IMR-90 (cell line): ENCODE measurements at regions not wholly inside any gene's neighbourhood (a gene's known extent, or its start where the extent isn't known, plus 50 kb on each side); places are given as distances from the start of the nearest gene placed in this dataset.

Experiments used
- ATAC-seq: fragments of 200-7000 bp; cut with Tn5 transposase; 2 replicates; pipeline ENCODE4 v1.9.1; 2020; ENCODE audit warnings: low read depth, mild to moderate bottlenecking, moderate library complexity
- BruUV-seq: library from RNA; stranded (reverse); fragments of 400-500 nt; replicated peaks from 2 replicates; lab custom pipeline; 2021; lab: Mats Ljungman, UMichigan
- CTCF ChIA-PET: fragments of 300-600 bp; formaldehyde crosslinking; extraction: SDS; loops from one replicate; lab custom pipeline; 2021; ENCODE audit warnings: antibody characterized with exemption; lab: Yijun Ruan, JAX
- POLR2A ChIA-PET: fragments of 300-600 bp; sonication (Branson Sonifier 250); formaldehyde crosslinking; loops from one replicate; lab custom pipeline; 2022; ENCODE audit warnings: antibody characterized with exemption; ENCODE audit not compliant: unreplicated experiment; lab: Charles Lee
- DNase-seq: peaks from one replicate; pipeline ENCODE4 v3.0.0; 2013
- H2AFZ ChIP-seq: replicated peaks from 2 replicates; pipeline ENCODE3; 2013; ENCODE audit warnings: low read length, mild to moderate bottlenecking; ENCODE audit not compliant: poor library complexity
- H2AK5ac ChIP-seq: 2 replicates; pipeline ENCODE4 v1.6.1; 2013; ENCODE audit warnings: low read depth, low read length, inconsistent platforms
- H2AK9ac ChIP-seq: replicated peaks from 2 replicates; pipeline ENCODE3; 2013; ENCODE audit warnings: mild to moderate bottlenecking, low read depth, low read length, moderate library complexity; ENCODE audit not compliant: poor library complexity
- H2BK120ac ChIP-seq: 2 replicates; pipeline ENCODE4 v1.6.1; 2013; ENCODE audit warnings: low read depth, low read length, inconsistent platforms
- H2BK15ac ChIP-seq: 3 replicates; pipeline ENCODE4 v1.6.1; 2013; ENCODE audit warnings: low read depth, low read length, inconsistent platforms
- H2BK20ac ChIP-seq: 2 replicates; pipeline ENCODE4 v1.6.1; 2013; ENCODE audit warnings: low read depth, mild to moderate bottlenecking, inconsistent platforms, low read length, moderate library complexity
- H2BK5ac ChIP-seq: 2 replicates; pipeline ENCODE4 v1.6.1; 2013; ENCODE audit warnings: mild to moderate bottlenecking, low read depth, low read length, inconsistent platforms; ENCODE audit not compliant: poor library complexity, severe bottlenecking
- H3K14ac ChIP-seq: replicated peaks from 2 replicates; pipeline ENCODE4 v1.6.1; 2013; ENCODE audit warnings: low read depth, low read length, inconsistent platforms
- H3K18ac ChIP-seq: 2 replicates; pipeline ENCODE4 v1.6.1; 2013; ENCODE audit warnings: low read depth, low read length, control low read depth
- H3K23ac ChIP-seq: 2 replicates; pipeline ENCODE4 v1.6.1; 2013; ENCODE audit warnings: low read depth, low read length, inconsistent platforms
- H3K27ac ChIP-seq: 2 replicates; pipeline ENCODE4 v1.5.1; 2013; ENCODE audit warnings: mild to moderate bottlenecking, control low read depth, low read length; ENCODE audit not compliant: insufficient read depth
- H3K27me3 ChIP-seq: 2 replicates; pipeline ENCODE4 v1.6.1; 2013; ENCODE audit warnings: low read length; ENCODE audit not compliant: control insufficient read depth, insufficient read depth
- H3K36me3 ChIP-seq: 2 replicates; pipeline ENCODE4 v1.6.1; 2013; ENCODE audit warnings: low read length, mixed read lengths; ENCODE audit not compliant: control insufficient read depth, insufficient read depth
- H3K4ac ChIP-seq: 2 replicates; pipeline ENCODE4 v1.6.1; 2013; ENCODE audit warnings: low read depth, low read length, inconsistent platforms
- H3K4me1 ChIP-seq: 2 replicates; pipeline ENCODE4 v1.6.1; 2013; ENCODE audit warnings: low read length, mixed read lengths; ENCODE audit not compliant: control insufficient read depth, insufficient read depth
- H3K4me2 ChIP-seq: 2 replicates; pipeline ENCODE4 v1.6.1; 2013; ENCODE audit warnings: low read depth, mild to moderate bottlenecking, control low read depth, low read length, moderate library complexity
- H3K4me3 ChIP-seq: 2 replicates; pipeline ENCODE4 v1.5.1; 2013; ENCODE audit warnings: low read depth, mild to moderate bottlenecking, control low read depth, low read length, moderate library complexity; ENCODE audit not compliant: insufficient read depth
- H3K56ac ChIP-seq: 2 replicates; pipeline ENCODE4 v1.6.1; 2013; ENCODE audit warnings: low read length, inconsistent platforms; ENCODE audit not compliant: insufficient read depth; ENCODE audit errors: extremely low read depth
- H3K79me1 ChIP-seq, 2 experiments: 2 replicates each; pipeline ENCODE4 v1.6.1; 2013; ENCODE audit warnings: low read length in 2 of 2, inconsistent platforms in 1 of 2, low read depth in 1 of 2
- H3K9ac ChIP-seq: 2 replicates; pipeline ENCODE4 v1.6.1; 2013; ENCODE audit warnings: low read depth, low read length, control low read depth
- H3K9me1 ChIP-seq: 2 replicates; pipeline ENCODE4 v1.6.1; 2013; ENCODE audit warnings: low read length, inconsistent platforms; ENCODE audit not compliant: insufficient read depth
- H3K9me3 ChIP-seq: 2 replicates; pipeline ENCODE4 v1.6.1; 2013; ENCODE audit warnings: low read length; ENCODE audit not compliant: control insufficient read depth, insufficient read depth
- H4K20me1 ChIP-seq: 2 replicates; pipeline ENCODE4 v1.6.1; 2013; ENCODE audit warnings: low read length, inconsistent platforms; ENCODE audit not compliant: insufficient read depth
- H4K5ac ChIP-seq: 2 replicates; pipeline ENCODE4 v1.6.1; 2013; ENCODE audit warnings: mild to moderate bottlenecking, low read depth, low read length, control low read depth
- H4K8ac ChIP-seq, 2 experiments: 2 replicates each; pipeline ENCODE4 v1.6.1; 2013; ENCODE audit warnings: low read depth in 2 of 2, low read length in 2 of 2, control low read depth in 1 of 2, inconsistent platforms in 1 of 2
- H4K91ac ChIP-seq: 2 replicates; pipeline ENCODE4 v1.6.1; 2013; ENCODE audit warnings: low read depth, low read length, inconsistent platforms; ENCODE audit not compliant: insufficient read depth
- BHLHE40 ChIP-seq: fragments of 150-350 bp; IDR thresholded peaks from 2 replicates; pipeline ENCODE4 v1.6.1; 2016; ENCODE audit warnings: mild to moderate bottlenecking, low read depth, low read length
- CHD1 ChIP-seq: IDR thresholded peaks from 2 replicates; pipeline ENCODE4 v1.6.1; 2012; ENCODE audit warnings: low read depth, low read length, improper control_type of control experiment
- FOS ChIP-seq: fragments of 150-350 bp; IDR thresholded peaks from 2 replicates; pipeline ENCODE4 v1.6.1; 2016; ENCODE audit warnings: low read depth, low read length
- MAFK ChIP-seq: IDR thresholded peaks from 2 replicates; pipeline ENCODE4 v1.6.1; 2012; ENCODE audit warnings: low read depth, low read length, improper control_type of control experiment
- MXI1 ChIP-seq: IDR thresholded peaks from 2 replicates; pipeline ENCODE4 v1.6.1; 2012; ENCODE audit warnings: low read depth, mild to moderate bottlenecking, low read length, moderate library complexity, borderline replicate concordance
- NFE2L2 ChIP-seq: fragments of 150-350 bp; IDR thresholded peaks from 2 replicates; pipeline ENCODE4 v1.6.1; 2016; ENCODE audit warnings: low read depth, mild to moderate bottlenecking, low read length
- RAD21 ChIP-seq: IDR thresholded peaks from 2 replicates; pipeline ENCODE4 v1.6.1; 2012; ENCODE audit warnings: low read length, improper control_type of control experiment
- RFX5 ChIP-seq: IDR thresholded peaks from 2 replicates; pipeline ENCODE4 v1.8.0; 2012; ENCODE audit warnings: low read depth, mild to moderate bottlenecking, low read length, moderate library complexity
- WGBS, 2 experiments: methylation state at CpG; one replicate each; pipeline versions ENCODE4 v1.1.5 to v1.1.7; 2013; ENCODE audit warnings: missing lambda C conversion rate in 2 of 2; ENCODE audit not compliant: insufficient read length in 1 of 2; ENCODE audit errors: extremely low coverage in 2 of 2; 5-methylcytosine and 5-hydroxymethylcytosine counted together
- dilution Hi-C: fragments of 300-500 bp; cut with HindIII; formaldehyde crosslinking; loops from one replicate; pipeline ENCODE4 v1.14.3; 2018; ENCODE audit warnings: low sequenced_read_pairs; ENCODE audit not compliant: unreplicated experiment
- in situ Hi-C: fragments of 300-500 bp; cut with MboI; formaldehyde crosslinking; loops from 3 replicates; pipeline ENCODE4 v1.14.3; 2019; ENCODE audit warnings: low sequenced_read_pairs, inconsistent platforms, mixed read lengths
- intact Hi-C: fragments of 100-400 bp; cut with micrococcal nuclease; formaldehyde crosslinking; loops from 2 replicates; pipeline ENCODE4 v1.10.0; 2022
- TF ChIP-seq, protein P1 (sequence below): fragments of 150-350 bp; IDR thresholded peaks from 2 replicates; pipeline ENCODE4 v1.6.1; 2017; ENCODE audit warnings: mild to moderate bottlenecking, antibody characterized with exemption, low read length, low read depth
- TF ChIP-seq, protein P2 (sequence below): conservative IDR thresholded peaks from 2 replicates; pipeline ENCODE4 v1.5.1; 2012; ENCODE audit warnings: mild to moderate bottlenecking, low read depth, low read length, improper control_type of control experiment

DNA sequence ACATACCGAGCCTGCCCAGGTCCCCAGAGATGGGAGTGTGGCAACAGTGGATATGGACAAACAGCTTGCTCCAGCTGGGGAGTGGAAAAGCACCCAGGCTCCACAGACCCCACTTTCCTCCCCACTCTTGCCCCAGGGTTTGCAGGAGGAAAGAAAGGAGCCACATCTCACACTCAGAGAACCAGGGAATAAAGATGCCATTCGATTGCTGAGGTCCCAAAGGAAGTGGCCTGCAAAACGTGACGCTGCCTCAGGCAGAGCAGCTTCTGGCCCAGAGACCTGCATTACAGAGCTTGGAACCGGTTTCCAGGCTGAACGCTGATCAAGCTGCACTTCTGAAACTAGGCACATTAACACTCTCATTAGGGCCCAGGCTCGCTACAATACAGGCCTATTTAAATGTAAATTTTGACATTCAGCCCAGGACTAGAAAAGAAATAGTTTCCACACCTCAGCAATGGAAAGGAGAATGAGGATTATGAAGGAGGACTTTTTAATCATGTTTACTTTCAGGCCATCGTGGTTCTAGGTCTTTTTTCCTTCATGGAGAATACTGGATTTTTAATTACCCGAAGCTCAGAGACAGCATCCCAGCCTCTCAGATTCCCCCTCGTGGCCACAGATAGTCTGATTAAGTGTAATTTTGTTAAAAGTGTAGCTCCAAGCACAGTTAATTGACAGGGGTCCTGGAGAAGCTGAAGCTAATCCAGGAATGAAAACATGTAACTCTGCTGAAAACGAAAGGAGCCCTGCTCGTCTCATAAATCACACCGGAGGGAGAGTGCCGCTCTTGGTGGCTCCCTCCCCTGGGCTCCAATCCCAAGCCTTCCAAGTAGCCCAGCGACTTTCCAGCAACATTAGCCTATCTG lies 221.3 kb upstream of the RAB6C start:
- Histone ChIP-seq H3K56ac (no peak overlapping the region), H3K27me3 (no peaks in the 10 kb centered on the region), H2AK5ac (no peak overlapping the region), H2BK120ac (no peak overlapping the region), H2BK5ac (no peak overlapping the region), H3K9me1 (no peaks in the 10 kb centered on the region), H4K8ac (no peak overlapping the region), H3K4me2 (no peak overlapping the region), H4K20me1 (no peaks in the 10 kb centered on the region), H3K4me1 (no peaks in the 10 kb centered on the region), H3K79me1 (no peaks in the 10 kb centered on the region), H3K27ac (no peak overlapping the region), H2BK20ac (no peak overlapping the region), H3K9ac (no peak overlapping the region), H2BK15ac (no peak overlapping the region), H3K9me3 (peaks cover 20% of the 10 kb centered on the region), H3K4me3 (no peak overlapping the region), H4K91ac (no peak overlapping the region), H3K18ac (no peak overlapping the region), H3K36me3 (no peaks in the 10 kb centered on the region), H4K5ac (no peak overlapping the region), H2AFZ (no peak overlapping the region), H3K23ac (no peak overlapping the region), H3K4ac (no peak overlapping the region), H2AK9ac (no peak overlapping the region), H3K14ac (no peak overlapping the region)
- ChIA-PET POLR2A (no interaction called here), CTCF (no interaction called here)
- in situ Hi-C loops, result no loop called here
- 23% methylated on average over 5 of the region's 15 CpGs; no CpG with 5 or more reads in 1 of the 2 experiments for WGBS, 2 experiments
- TF ChIP-seq BHLHE40, result no peak
- no peak for TF ChIP-seq MAFK
- TF ChIP-seq, protein P1, sequence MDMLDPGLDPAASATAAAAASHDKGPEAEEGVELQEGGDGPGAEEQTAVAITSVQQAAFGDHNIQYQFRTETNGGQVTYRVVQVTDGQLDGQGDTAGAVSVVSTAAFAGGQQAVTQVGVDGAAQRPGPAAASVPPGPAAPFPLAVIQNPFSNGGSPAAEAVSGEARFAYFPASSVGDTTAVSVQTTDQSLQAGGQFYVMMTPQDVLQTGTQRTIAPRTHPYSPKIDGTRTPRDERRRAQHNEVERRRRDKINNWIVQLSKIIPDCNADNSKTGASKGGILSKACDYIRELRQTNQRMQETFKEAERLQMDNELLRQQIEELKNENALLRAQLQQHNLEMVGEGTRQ, result no peak
- no peak for TF ChIP-seq FOS
- no peak for TF ChIP-seq NFE2L2
- TF ChIP-seq CHD1, result no peak
- no peak for TF ChIP-seq MXI1
- TF ChIP-seq, protein P2, sequence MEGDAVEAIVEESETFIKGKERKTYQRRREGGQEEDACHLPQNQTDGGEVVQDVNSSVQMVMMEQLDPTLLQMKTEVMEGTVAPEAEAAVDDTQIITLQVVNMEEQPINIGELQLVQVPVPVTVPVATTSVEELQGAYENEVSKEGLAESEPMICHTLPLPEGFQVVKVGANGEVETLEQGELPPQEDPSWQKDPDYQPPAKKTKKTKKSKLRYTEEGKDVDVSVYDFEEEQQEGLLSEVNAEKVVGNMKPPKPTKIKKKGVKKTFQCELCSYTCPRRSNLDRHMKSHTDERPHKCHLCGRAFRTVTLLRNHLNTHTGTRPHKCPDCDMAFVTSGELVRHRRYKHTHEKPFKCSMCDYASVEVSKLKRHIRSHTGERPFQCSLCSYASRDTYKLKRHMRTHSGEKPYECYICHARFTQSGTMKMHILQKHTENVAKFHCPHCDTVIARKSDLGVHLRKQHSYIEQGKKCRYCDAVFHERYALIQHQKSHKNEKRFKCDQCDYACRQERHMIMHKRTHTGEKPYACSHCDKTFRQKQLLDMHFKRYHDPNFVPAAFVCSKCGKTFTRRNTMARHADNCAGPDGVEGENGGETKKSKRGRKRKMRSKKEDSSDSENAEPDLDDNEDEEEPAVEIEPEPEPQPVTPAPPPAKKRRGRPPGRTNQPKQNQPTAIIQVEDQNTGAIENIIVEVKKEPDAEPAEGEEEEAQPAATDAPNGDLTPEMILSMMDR, result no peak
- no peak for TF ChIP-seq RFX5
- no peak for TF ChIP-seq RAD21
- dilution Hi-C loops, result no loop called here
- ATAC-seq (no peak), DNase-seq (no peak)
- no TSS peak for BruUV-seq
- intact Hi-C loops, result no loop called here
